Esophagus muscularis mucosa (tissue), 4 donors: ENCODE measurements at regions not wholly inside any gene's neighbourhood (a gene's known extent, or its start where the extent isn't known, plus 50 kb on each side); places are given as distances from the start of the nearest gene placed in this dataset.

Source experiments
- DNase-seq: peaks from one replicate; pipeline ENCODE4 v3.0.0-alpha.2; 2017; ENCODE audit errors: extremely low spot score
- H3K27ac ChIP-seq, 4 donors: fragments of 200-600 bp; sonication (generic); replicated peaks in 1 of 4; 1 replicate in 3 of 4; 2 replicates in 1 of 4; pipeline ENCODE4 v1.5.1; 2016 to 2019; ENCODE audit warnings: mild to moderate bottlenecking in 1 of 4
- H3K27me3 ChIP-seq, 4 donors: fragments of 200-600 bp; sonication (generic); one replicate each; pipeline versions ENCODE4 v1.5.1 to v1.6.0; 2016 to 2019
- H3K36me3 ChIP-seq, 4 donors: fragments of 200-600 bp; sonication (generic); one replicate each; pipeline ENCODE4 v1.5.1; 2016 to 2019
- H3K4me1 ChIP-seq, 4 donors: fragments of 200-600 bp; sonication (generic); one replicate each; pipeline ENCODE4 v1.5.1; 2016 to 2019
- H3K4me3 ChIP-seq, 4 donors: fragments of 200-600 bp; sonication (generic); 1 replicate in 2 of 4; 2 replicates in 2 of 4; pipeline ENCODE4 v1.5.1; 2016 to 2019; ENCODE audit warnings: mild to moderate bottlenecking in 4 of 4, moderate library complexity in 1 of 4
- H3K9me3 ChIP-seq, 4 donors: fragments of 200-600 bp; sonication (generic); 1 replicate in 3 of 4; 2 replicates in 1 of 4; pipeline ENCODE4 v1.5.1; 2016 to 2019
- EP300 ChIP-seq: sonication (generic); formaldehyde crosslinking; IDR thresholded peaks from one replicate; pipeline ENCODE4 v1.6.1; 2017; ENCODE audit warnings: antibody characterized with exemption
- POLR2A ChIP-seq: fragments of 450-650 bp; IDR thresholded peaks from one replicate; pipeline ENCODE4 v1.6.1; 2017; ENCODE audit warnings: antibody characterized with exemption, moderate library complexity, mild to moderate bottlenecking, low read depth
- POLR2AphosphoS5 ChIP-seq, 2 donors: sonication (generic); formaldehyde crosslinking; IDR thresholded peaks; one replicate each; pipeline ENCODE4 v1.6.1; 2017; ENCODE audit warnings: antibody characterized with exemption in 2 of 2
- WGBS: methylation state at CpG from one replicate; pipeline ENCODE4 v1.1.5; 2018; 5-methylcytosine and 5-hydroxymethylcytosine counted together
- intact Hi-C: fragments of 100-400 bp; cut with DNase I; formaldehyde crosslinking; loops from one replicate; pipeline ENCODE4 v1.15.1; 2023
- TF ChIP-seq, protein P1 (sequence below), 3 experiments: fragments of 200-600 bp in 2 of 3; fragments of 450-650 bp in 1 of 3; sonication (generic) in 2 of 3; IDR thresholded peaks; one replicate each; pipeline ENCODE4 v1.5.1; 2017 to 2019; ENCODE audit warnings: antibody characterized with exemption in 3 of 3, mild to moderate bottlenecking in 2 of 3, moderate library complexity in 1 of 3

DNA sequence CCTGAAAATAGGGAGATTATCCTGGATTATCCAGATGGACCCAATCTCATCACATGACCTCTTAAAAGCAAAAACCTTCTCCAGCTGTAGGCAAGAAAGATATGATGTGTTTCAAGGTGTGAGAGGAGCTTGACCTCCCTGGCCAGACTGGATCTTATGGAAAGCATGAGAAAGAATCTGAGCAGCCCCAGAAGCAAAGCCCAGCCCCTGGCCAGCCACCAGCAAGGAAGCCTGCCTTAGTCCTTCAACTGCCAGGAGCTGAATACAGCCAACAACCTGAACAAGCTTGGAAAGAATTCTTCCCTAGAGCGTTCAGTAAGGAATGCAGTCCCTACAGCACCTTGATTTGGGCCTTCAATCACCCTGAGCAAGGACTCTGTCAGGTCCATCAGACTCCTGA, 375.0 kb upstream of the CHRM3 start:
- intact Hi-C loops: no loop called here
- H3K36me3 ChIP-seq: no peaks in the 10 kb centered on the region
- no peak overlapping the region for H3K27ac ChIP-seq
- no peaks in the 10 kb centered on the region for H3K9me3 ChIP-seq
- H3K4me3 ChIP-seq: no peak overlapping the region
- TF ChIP-seq EP300 (no peak), POLR2AphosphoS5 (IDR thresholded peaks at IDR 0.05) (no peak), POLR2A (no peak)
- TF ChIP-seq, protein P1, sequence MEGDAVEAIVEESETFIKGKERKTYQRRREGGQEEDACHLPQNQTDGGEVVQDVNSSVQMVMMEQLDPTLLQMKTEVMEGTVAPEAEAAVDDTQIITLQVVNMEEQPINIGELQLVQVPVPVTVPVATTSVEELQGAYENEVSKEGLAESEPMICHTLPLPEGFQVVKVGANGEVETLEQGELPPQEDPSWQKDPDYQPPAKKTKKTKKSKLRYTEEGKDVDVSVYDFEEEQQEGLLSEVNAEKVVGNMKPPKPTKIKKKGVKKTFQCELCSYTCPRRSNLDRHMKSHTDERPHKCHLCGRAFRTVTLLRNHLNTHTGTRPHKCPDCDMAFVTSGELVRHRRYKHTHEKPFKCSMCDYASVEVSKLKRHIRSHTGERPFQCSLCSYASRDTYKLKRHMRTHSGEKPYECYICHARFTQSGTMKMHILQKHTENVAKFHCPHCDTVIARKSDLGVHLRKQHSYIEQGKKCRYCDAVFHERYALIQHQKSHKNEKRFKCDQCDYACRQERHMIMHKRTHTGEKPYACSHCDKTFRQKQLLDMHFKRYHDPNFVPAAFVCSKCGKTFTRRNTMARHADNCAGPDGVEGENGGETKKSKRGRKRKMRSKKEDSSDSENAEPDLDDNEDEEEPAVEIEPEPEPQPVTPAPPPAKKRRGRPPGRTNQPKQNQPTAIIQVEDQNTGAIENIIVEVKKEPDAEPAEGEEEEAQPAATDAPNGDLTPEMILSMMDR (IDR thresholded peaks at IDR 0.05): no peak
- no peaks in the 10 kb centered on the region for H3K27me3 ChIP-seq
- no peaks in the 10 kb centered on the region for H3K4me1 ChIP-seq
- 40% methylated on average over 1 of the region's 1 CpG for WGBS
- DNase-seq: no peak

DNA sequence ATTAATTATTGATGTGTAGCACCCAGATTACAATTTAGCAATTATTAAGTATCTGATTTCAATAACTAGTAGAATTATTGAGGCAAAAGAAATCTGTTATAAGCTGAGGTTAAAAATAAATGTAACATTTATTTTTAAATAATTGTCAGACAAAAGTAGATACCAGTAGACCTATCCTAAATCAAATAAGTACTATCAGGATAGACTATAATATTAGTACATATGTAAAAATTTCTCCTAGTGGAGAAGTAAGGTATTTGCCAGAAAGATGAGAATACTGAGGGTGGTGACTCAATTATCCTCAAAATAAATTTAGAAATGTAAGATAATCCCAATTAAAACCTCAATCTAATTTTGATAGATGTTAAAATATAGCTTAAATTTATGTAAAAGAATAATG, 377.8 kb upstream of the CHRM3 start:
- H3K36me3 ChIP-seq: no peaks in the 10 kb centered on the region
- intact Hi-C loops: no loop called here
- no peaks in the 10 kb centered on the region for H3K4me1 ChIP-seq
- DNase-seq: no peak
- H3K27me3 ChIP-seq: no peaks in the 10 kb centered on the region
- no peak overlapping the region for H3K27ac ChIP-seq
- H3K9me3 ChIP-seq: no peaks in the 10 kb centered on the region
- no peak overlapping the region for H3K4me3 ChIP-seq
- TF ChIP-seq POLR2A: no peak
- no peak for TF ChIP-seq EP300
- TF ChIP-seq POLR2AphosphoS5 (IDR thresholded peaks at IDR 0.05): no peak
- TF ChIP-seq, protein P1 (IDR thresholded peaks at IDR 0.05): no peak

DNA sequence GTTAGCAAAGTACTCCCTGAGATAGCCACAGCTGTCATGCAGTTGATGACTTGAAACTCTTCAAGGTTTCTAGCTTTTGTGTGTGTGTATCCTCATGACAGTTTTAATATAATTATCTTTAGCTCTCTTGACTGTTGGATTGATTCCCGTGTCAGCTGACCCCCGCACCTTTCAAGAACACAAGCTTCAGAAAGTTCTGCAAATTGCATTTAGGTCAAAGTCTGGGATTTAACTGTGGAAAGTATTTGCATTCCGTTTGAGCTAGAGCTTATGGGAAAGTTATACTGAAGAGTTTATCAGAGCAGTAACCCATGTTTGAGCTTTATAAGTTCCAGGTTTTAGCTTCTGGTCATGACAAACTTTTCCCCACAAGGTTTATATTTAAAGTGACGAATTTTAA, 380.1 kb upstream of the CHRM3 start:
- DNase-seq: no peak
- 45% methylated on average over 4 of the region's 4 CpGs for WGBS
- Histone ChIP-seq H3K36me3 (no peaks in the 10 kb centered on the region), H3K4me1 (no peaks in the 10 kb centered on the region), H3K27ac (no peak overlapping the region), H3K9me3 (no peaks in the 10 kb centered on the region), H3K4me3 (no peak overlapping the region), H3K27me3 (no peaks in the 10 kb centered on the region)
- intact Hi-C loops: no loop called here
- TF ChIP-seq EP300 (no peak), POLR2A (no peak), POLR2AphosphoS5 (IDR thresholded peaks at IDR 0.05) (no peak)
- TF ChIP-seq, protein P1 (IDR thresholded peaks at IDR 0.05): no peak

DNA sequence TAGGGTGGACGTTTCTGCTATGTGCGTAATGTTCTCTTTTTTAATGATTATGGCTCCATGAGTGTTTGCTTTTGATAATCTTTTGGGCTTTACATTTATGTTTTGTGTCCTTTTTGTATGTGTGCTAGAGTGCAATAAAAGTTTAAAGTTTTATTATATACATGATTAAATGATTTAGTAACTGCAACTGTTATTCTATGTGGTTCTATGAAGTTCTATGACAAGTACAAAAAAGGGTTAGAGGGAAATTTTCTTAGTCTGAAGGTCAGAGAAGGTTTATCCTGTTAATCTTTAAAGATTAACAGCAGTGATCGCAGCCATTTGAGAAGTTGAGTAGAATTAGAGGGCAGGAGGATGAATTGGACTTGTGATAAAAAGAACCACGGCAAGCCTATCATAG, 386.4 kb upstream of the CHRM3 start:
- Histone ChIP-seq H3K4me3 (no peak overlapping the region), H3K27ac (no peak overlapping the region), H3K4me1 (no peaks in the 10 kb centered on the region), H3K36me3 (no peaks in the 10 kb centered on the region), H3K27me3 (no peaks in the 10 kb centered on the region), H3K9me3 (no peaks in the 10 kb centered on the region)
- no peak for DNase-seq
- WGBS: 84% methylated on average over 4 of the region's 4 CpGs
- TF ChIP-seq POLR2A (no peak), POLR2AphosphoS5 (IDR thresholded peaks at IDR 0.05) (no peak), EP300 (no peak)
- TF ChIP-seq, protein P1 (IDR thresholded peaks at IDR 0.05): no peak
- intact Hi-C loops: no loop called here

DNA sequence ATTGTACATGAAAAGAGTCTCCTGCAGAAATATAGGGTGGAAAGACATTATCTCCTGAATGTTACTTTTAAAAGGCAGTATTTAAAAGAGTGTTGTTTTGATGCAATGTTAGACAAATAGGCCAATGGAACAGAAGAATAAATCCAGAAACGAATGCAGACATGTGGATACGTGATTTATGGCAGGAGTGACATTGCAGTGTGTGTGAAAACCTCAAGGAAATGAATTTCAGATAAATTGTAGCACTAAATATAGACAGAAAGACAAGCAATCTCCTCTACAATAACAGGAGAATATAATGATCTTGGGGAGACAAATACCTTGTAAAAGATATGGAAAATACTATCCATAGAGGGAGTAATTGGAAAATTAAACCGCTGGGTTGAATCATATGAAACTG, 387.8 kb upstream of the CHRM3 start:
- H3K4me1 ChIP-seq: no peaks in the 10 kb centered on the region
- no peaks in the 10 kb centered on the region for H3K36me3 ChIP-seq
- DNase-seq: no peak
- H3K9me3 ChIP-seq: no peaks in the 10 kb centered on the region
- H3K4me3 ChIP-seq: no peak overlapping the region
- 71% methylated on average over 3 of the region's 3 CpGs for WGBS
- H3K27ac ChIP-seq: no peak overlapping the region
- no peaks in the 10 kb centered on the region for H3K27me3 ChIP-seq
- intact Hi-C loops: no loop called here
- TF ChIP-seq, protein P1 (IDR thresholded peaks at IDR 0.05): no peak
- TF ChIP-seq POLR2AphosphoS5 (IDR thresholded peaks at IDR 0.05) (no peak), POLR2A (no peak), EP300 (no peak)
